Colonic mucosa (tissue), 4 donors: ENCODE measurements at regions not wholly inside any gene's neighbourhood (a gene's known extent, or its start where the extent isn't known, plus 50 kb on each side); places are given as distances from the start of the nearest gene placed in this dataset.

Experiments used
- DNase-seq: peaks from one replicate; pipeline ENCODE4 v3.0.0-alpha.2; 2020
- H3K27ac ChIP-seq: fragments of 200-600 bp; one replicate; pipeline ENCODE4 v1.8.0; 2021
- H3K27me3 ChIP-seq: fragments of 200-600 bp; one replicate; pipeline ENCODE4 v1.8.0; 2021
- H3K36me3 ChIP-seq: fragments of 200-600 bp; one replicate; pipeline ENCODE4 v1.8.0; 2021
- H3K4me1 ChIP-seq: fragments of 200-600 bp; one replicate; pipeline ENCODE4 v1.8.0; 2021; ENCODE audit warnings: mild to moderate bottlenecking
- H3K4me3 ChIP-seq: fragments of 200-600 bp; one replicate; pipeline ENCODE4 v1.8.0; 2021
- H3K9ac ChIP-seq, 2 donors: one replicate each; pipeline ENCODE4 v1.7.0; 2013; ENCODE audit warnings: control low read depth in 2 of 2, low read depth in 2 of 2, low read length in 2 of 2
- H3K9me3 ChIP-seq: fragments of 200-600 bp; one replicate; pipeline ENCODE4 v1.8.0; 2021
- CTCF ChIP-seq: fragments of 200-600 bp; IDR thresholded peaks from one replicate; pipeline ENCODE4 v1.8.0; 2022; ENCODE audit warnings: antibody characterized with exemption, mild to moderate bottlenecking
- intact Hi-C: fragments of 100-400 bp; cut with DNase I; formaldehyde crosslinking; loops from one replicate; pipeline ENCODE4 v1.14.1; 2022
- donor health status: healthy.
- donor health status: DM: no; HTN: no; CAD: no.
- donor health status: DM: no; HTN: no; CAD: no.

GRCh38 chrX:39452401-39452800, 645.4 kb downstream of the BCOR start:
- TF ChIP-seq CTCF = no peak
- intact Hi-C loops = no loop called here
- Histone ChIP-seq H3K36me3 (no peaks in the 10 kb centered on the region), H3K27me3 (no peaks in the 10 kb centered on the region), H3K27ac (no peak overlapping the region), H3K9me3 (no peaks in the 10 kb centered on the region), H3K4me3 (no peak overlapping the region), H3K9ac (no peak overlapping the region), H3K4me1 (no peaks in the 10 kb centered on the region)
- no peak for DNase-seq

- no peak for DNase-seq
- Histone ChIP-seq H3K36me3 (no peaks in the 10 kb centered on the region), H3K4me3 (no peak overlapping the region), H3K27ac (no peak overlapping the region), H3K9me3 (no peaks in the 10 kb centered on the region), H3K27me3 (no peaks in the 10 kb centered on the region), H3K4me1 (no peaks in the 10 kb centered on the region), H3K9ac (no peak overlapping the region)
- intact Hi-C loops = no loop called here
- TF ChIP-seq CTCF = no peak
These were observed 643.7 kb downstream of the BCOR start for GRCh38 chrX:39453889-39454621.

GRCh38 chrX:39456894-39457604, 640.7 kb downstream of the BCOR start:
- H3K36me3 ChIP-seq = no peaks in the 10 kb centered on the region
- DNase-seq = no peak
- no peaks in the 10 kb centered on the region for H3K27me3 ChIP-seq
- no peak overlapping the region for H3K9ac ChIP-seq
- H3K4me3 ChIP-seq = no peak overlapping the region
- intact Hi-C loops = no loop called here
- H3K27ac ChIP-seq = no peak overlapping the region
- TF ChIP-seq CTCF = no peak
- no peaks in the 10 kb centered on the region for H3K4me1 ChIP-seq
- no peaks in the 10 kb centered on the region for H3K9me3 ChIP-seq

- no peak overlapping the region for H3K4me3 ChIP-seq
- TF ChIP-seq CTCF = no peak
- no peaks in the 10 kb centered on the region for H3K9me3 ChIP-seq
- no peak for DNase-seq
- H3K27me3 ChIP-seq = no peaks in the 10 kb centered on the region
- H3K36me3 ChIP-seq = no peaks in the 10 kb centered on the region
- no peaks in the 10 kb centered on the region for H3K4me1 ChIP-seq
- H3K27ac ChIP-seq = no peak overlapping the region
- H3K9ac ChIP-seq = no peak overlapping the region
- intact Hi-C loops = no loop called here
These were observed 639.0 kb downstream of the BCOR start for GRCh38 chrX:39458779-39459178.

GRCh38 chrX:39459204-39459603, 638.6 kb downstream of the BCOR start:
- H3K27ac ChIP-seq = no peak overlapping the region
- intact Hi-C loops = no loop called here
- no peaks in the 10 kb centered on the region for H3K36me3 ChIP-seq
- H3K9ac ChIP-seq = no peak overlapping the region
- H3K27me3 ChIP-seq = no peaks in the 10 kb centered on the region
- TF ChIP-seq CTCF = no peak
- H3K4me3 ChIP-seq = no peak overlapping the region
- H3K9me3 ChIP-seq = no peaks in the 10 kb centered on the region
- no peak for DNase-seq
- H3K4me1 ChIP-seq = no peaks in the 10 kb centered on the region
